AG09319 (cell line): ENCODE measurements at regions not wholly inside any gene's neighbourhood (a gene's known extent, or its start where the extent isn't known, plus 50 kb on each side); places are given as distances from the start of the nearest gene placed in this dataset.

Source experiments
- DNase-seq: peaks from one replicate; pipeline ENCODE4 v3.0.0-alpha.2; 2010; ENCODE audit warnings: low read depth; ENCODE audit errors: extremely low read depth
- CTCF ChIP-seq: IDR thresholded peaks from 2 replicates; pipeline ENCODE4 v1.5.1; 2011; ENCODE audit warnings: low read depth, mild to moderate bottlenecking, inconsistent platforms, low read length, moderate library complexity

GRCh38 chr5:87499478-87500410 is 87.0 kb upstream of the CCNH start:
- DNase-seq: no peak
- no peak for TF ChIP-seq CTCF
